ENCODE measurements at regions not wholly inside any gene's neighbourhood (a gene's known extent, or its start where the extent isn't known, plus 50 kb on each side); places are given as distances from the start of the nearest gene placed in this dataset.

GRCh38 chr2:14831458-14831857, 198.9 kb downstream of the LRATD1 start:
- no peaks in the 10 kb centered on the region for H3K27me3 ChIP-seq (ENCODE audit: control insufficient read depth, insufficient read depth, low read length)
- TF ChIP-seq CTCF (IDR thresholded peaks at IDR 0.05; ENCODE audit: borderline replicate concordance, extremely low read depth, insufficient read depth) = no peak
- intact Hi-C loops (cut with DNase I) = no loop called here
- DNase-seq (no peak), FAIRE-seq (no peak)
- no peak overlapping the region for H3K4me3 ChIP-seq (ENCODE audit: low read length in 3 of 3)
- no peaks in the 10 kb centered on the region for H3K4me1 ChIP-seq (ENCODE audit: control insufficient read depth in 2 of 3, insufficient read depth in 2 of 3, low read depth in 1 of 3, low read length in 3 of 3)
- no peaks in the 10 kb centered on the region for H3K36me3 ChIP-seq (ENCODE audit: control insufficient read depth in 2 of 3, insufficient read depth in 3 of 3, low read length in 3 of 3)
- no peak overlapping the region for H3K9ac ChIP-seq (ENCODE audit: low read length in 3 of 3)
- H3K27ac ChIP-seq (ENCODE audit: low read depth in 2 of 2, low read length in 2 of 2) = no peak overlapping the region
- peaks cover 0 to 3% (median 0%) of the 10 kb centered on the region in 3 donors for H3K9me3 ChIP-seq (ENCODE audit: control insufficient read depth in 2 of 3, insufficient read depth in 1 of 3, low read length in 3 of 3)

- no peak overlapping the region for H3K4me3 ChIP-seq (ENCODE audit: low read length in 3 of 3)
Measured at GRCh38 chr2:14843507-14844204, 211.1 kb downstream of the LRATD1 start.

GRCh38 chr2:14855751-14856150, 223.2 kb downstream of the LRATD1 start:
- no peaks in the 10 kb centered on the region for H3K4me1 ChIP-seq (ENCODE audit: control insufficient read depth in 2 of 3, insufficient read depth in 2 of 3, low read depth in 1 of 3, low read length in 3 of 3)
- no peaks in the 10 kb centered on the region for H3K9me3 ChIP-seq (ENCODE audit: control insufficient read depth in 2 of 3, insufficient read depth in 1 of 3, low read length in 3 of 3)
- intact Hi-C loops (cut with DNase I) = no loop called here
- TF ChIP-seq CTCF (IDR thresholded peaks at IDR 0.05; ENCODE audit: borderline replicate concordance, extremely low read depth, insufficient read depth) = no peak
- no peak overlapping the region for H3K4me3 ChIP-seq (ENCODE audit: low read length in 3 of 3)
- H3K27me3 ChIP-seq (ENCODE audit: control insufficient read depth, insufficient read depth, low read length) = no peaks in the 10 kb centered on the region
- H3K27ac ChIP-seq (ENCODE audit: low read depth in 2 of 2, low read length in 2 of 2) = no peak overlapping the region
- no peak overlapping the region for H3K9ac ChIP-seq (ENCODE audit: low read length in 3 of 3)
- FAIRE-seq (no peak), DNase-seq (peak in 1 of 5 donors; percentile 34)
- no peaks in the 10 kb centered on the region for H3K36me3 ChIP-seq (ENCODE audit: control insufficient read depth in 2 of 3, insufficient read depth in 3 of 3, low read length in 3 of 3)

More at GRCh38 chr2:14843507-14844204, 211.1 kb downstream of the LRATD1 start:
- no peaks in the 10 kb centered on the region for H3K9me3 ChIP-seq (ENCODE audit: control insufficient read depth in 2 of 3, insufficient read depth in 1 of 3, low read length in 3 of 3)
- intact Hi-C loops (cut with DNase I) = no loop called here
- H3K27ac ChIP-seq (ENCODE audit: low read depth in 2 of 2, low read length in 2 of 2) = no peak overlapping the region
- no peaks in the 10 kb centered on the region for H3K36me3 ChIP-seq (ENCODE audit: control insufficient read depth in 2 of 3, insufficient read depth in 3 of 3, low read length in 3 of 3)
- no peak overlapping the region for H3K9ac ChIP-seq (ENCODE audit: low read length in 3 of 3)
- H3K27me3 ChIP-seq (ENCODE audit: control insufficient read depth, insufficient read depth, low read length) = no peaks in the 10 kb centered on the region
- no peak for DNase-seq
- no peaks in the 10 kb centered on the region for H3K4me1 ChIP-seq (ENCODE audit: control insufficient read depth in 2 of 3, insufficient read depth in 2 of 3, low read depth in 1 of 3, low read length in 3 of 3)
- TF ChIP-seq CTCF (IDR thresholded peaks at IDR 0.05; ENCODE audit: borderline replicate concordance, extremely low read depth, insufficient read depth) = no peak
- FAIRE-seq = no peak

- no peak for TF ChIP-seq CTCF (IDR thresholded peaks at IDR 0.05; ENCODE audit: borderline replicate concordance, extremely low read depth, insufficient read depth)
- Histone ChIP-seq H3K9me3 (ENCODE audit: control insufficient read depth in 2 of 3, insufficient read depth in 1 of 3, low read length in 3 of 3) (peaks cover 0 to 2% (median 0%) of the 10 kb centered on the region in 3 donors), H3K4me3 (ENCODE audit: low read length in 3 of 3) (no peak overlapping the region), H3K36me3 (ENCODE audit: control insufficient read depth in 2 of 3, insufficient read depth in 3 of 3, low read length in 3 of 3) (no peaks in the 10 kb centered on the region), H3K4me1 (ENCODE audit: control insufficient read depth in 2 of 3, insufficient read depth in 2 of 3, low read depth in 1 of 3, low read length in 3 of 3) (no peaks in the 10 kb centered on the region), H3K27ac (ENCODE audit: low read depth in 2 of 2, low read length in 2 of 2) (no peak overlapping the region), H3K9ac (ENCODE audit: low read length in 3 of 3) (no peak overlapping the region), H3K27me3 (ENCODE audit: control insufficient read depth, insufficient read depth, low read length) (no peaks in the 10 kb centered on the region)
- intact Hi-C loops (cut with DNase I) = no loop called here
- DNase-seq (no peak), FAIRE-seq (no peak)
Measured at GRCh38 chr2:14861181-14861580, 228.7 kb downstream of the LRATD1 start.
